GM21528 (cell line): ENCODE measurements at regions not wholly inside any gene's neighbourhood (a gene's known extent, or its start where the extent isn't known, plus 50 kb on each side); places are given as distances from the start of the nearest gene placed in this dataset.
"Not testable (repeated sequence)": the region's sequence is repeated elsewhere in the genome, so short reads cannot be mapped to it uniquely, and the experiment has no call there.

Experiments used
- ATAC-seq: cut with Tn5 transposase; IDR thresholded peaks from one replicate; pipeline ENCODE4 v1.9.1; 2021; ENCODE audit warnings: mild to moderate bottlenecking, moderate library complexity; ENCODE audit not compliant: unreplicated experiment, low FRiP score

DNA sequence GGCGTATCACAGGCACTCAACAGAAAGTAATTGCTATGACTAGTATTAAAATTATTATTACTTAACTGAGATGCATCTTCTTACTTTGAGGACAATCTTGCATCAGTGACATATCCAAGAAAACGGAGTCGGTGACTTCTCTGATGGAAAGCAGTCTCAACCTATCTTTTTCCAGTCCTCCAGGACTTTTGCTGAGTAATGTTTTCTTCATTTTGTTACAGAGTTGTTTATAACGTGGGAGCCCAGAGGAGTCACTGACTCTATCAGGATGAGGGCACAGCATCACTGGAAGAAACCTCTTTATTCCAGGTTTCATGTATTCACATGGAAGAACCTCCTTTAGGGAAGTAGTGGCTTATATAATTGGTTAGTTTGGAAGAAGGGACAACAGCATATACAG is 51.5 kb upstream of the MELK start:
- ATAC-seq: no peak

DNA sequence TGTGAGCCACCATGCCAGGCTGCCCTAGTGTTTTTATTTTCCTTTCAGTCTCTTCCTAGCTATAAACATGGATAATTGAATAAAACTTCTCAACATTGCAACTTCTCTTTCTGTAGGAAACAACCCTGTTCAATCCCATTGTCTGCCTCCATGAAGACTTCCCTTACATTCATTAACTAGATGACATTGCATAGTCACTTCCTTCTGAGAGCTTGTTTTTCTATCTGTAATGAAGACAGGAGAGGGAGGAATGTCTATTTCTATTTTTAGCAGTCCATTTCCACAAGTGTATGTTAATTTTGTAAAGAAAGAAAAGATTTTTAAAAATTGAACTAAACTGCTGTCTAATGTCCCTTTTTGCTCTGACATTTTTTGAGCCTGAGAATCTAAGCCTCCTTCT is 55.6 kb upstream of the MELK start:
- ATAC-seq: no peak

- ATAC-seq: no peak
Observed at GRCh38 chr9:36504156-36504555, 68.5 kb upstream of the MELK start.

DNA sequence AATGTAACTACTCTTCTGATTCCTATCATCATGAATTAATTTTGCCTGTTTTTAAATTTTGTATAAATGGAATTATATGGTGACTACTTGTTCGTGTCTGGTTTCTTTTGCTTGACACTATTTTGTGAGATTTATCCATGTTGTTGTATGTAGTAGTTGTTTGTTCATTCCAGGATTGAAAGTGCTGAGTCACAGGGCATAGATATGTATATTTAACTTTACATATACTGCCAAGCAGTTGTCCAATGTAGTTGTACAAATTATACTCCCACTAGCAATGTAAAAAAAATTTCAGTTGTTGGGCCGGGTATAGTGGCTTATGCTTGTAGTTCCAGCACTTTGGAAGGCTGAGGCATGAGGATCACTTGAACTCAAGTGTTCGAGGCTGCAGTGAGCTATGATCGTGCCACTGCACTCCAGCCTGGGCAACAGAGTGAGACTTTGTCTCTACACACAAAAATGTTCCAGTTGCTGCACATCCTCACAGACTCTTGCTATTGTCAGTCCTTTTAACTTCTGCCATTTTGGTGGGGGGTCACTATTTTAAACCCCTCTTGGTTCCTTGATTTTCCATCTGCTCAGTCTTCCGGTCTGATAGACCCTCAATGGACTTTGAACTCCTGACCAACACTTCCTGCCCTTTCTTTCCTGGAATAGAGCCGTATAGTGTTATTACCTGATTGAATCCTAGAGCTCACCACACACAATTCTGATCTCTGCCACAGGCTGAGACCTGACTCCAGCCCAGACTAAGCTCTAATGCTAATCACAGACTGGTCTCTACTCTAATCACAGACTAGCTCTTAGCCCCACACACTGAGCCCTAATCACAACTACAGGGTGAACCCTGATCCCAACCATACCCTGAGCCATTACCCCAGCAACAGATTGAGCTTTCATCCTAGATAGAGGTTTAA is 69.3 kb upstream of the MELK start:
- ATAC-seq: no peak

DNA sequence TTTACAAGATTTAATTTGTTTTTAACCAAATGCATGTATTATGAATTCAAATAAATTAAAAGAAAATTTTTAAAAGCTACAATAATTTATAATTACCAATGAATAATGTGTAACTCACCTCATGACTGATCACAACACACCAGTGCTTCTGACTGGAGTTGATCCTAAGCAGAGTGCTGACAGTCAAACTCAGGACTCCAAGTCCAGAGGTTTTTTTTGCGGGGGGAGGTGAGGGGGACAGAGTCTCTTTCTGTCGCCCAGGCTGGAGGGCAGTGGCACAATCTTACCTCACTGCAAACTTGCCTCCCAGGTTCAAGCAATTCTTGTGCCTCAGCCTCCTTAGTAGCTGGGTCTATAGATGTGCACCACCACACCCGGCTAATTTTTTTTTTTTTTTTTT is 71.0 kb upstream of the MELK start:
- no peak for ATAC-seq

DNA sequence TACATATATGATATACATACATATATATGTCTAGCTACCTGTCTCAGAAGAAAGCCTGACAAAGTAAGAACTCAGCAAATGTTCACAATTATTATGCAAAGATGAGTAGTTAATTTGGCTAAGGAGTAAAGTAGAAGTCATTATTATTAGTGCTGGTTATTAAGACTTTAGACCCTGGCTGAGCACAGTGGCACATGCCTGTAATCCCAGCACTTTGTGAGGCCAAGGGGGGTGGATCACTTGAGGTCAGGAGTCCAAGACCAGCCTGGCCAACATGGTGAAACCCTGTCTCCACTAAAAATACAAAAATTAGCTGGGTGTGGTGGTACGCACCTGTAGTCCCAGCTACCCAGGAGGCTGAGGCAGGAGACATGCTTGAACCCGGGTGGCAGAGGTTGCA is 71.8 kb upstream of the MELK start:
- not testable (repeated sequence) for ATAC-seq

- no peak for ATAC-seq
Observed at GRCh38 chr9:36499174-36499890, 73.4 kb upstream of the MELK start.

DNA sequence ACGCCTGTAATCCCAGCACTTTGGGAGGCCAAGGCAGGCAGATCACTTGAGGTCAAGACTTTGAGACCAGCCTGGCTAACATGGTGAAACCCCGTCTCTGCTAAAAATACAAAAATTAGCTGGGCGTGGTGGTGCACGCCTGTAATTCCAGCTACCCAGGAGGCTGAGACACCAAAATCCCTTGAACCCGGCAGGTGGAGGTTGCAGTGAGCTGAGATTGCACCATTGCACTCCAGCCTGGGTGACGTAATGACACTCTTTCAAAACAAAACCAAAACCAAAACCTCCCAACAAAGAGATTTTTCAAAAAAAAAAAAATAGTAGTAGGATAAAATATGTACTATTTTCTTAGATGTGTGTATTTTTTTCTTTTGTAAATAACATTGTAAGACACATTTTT is 79.1 kb upstream of the MELK start:
- not testable (repeated sequence) for ATAC-seq

DNA sequence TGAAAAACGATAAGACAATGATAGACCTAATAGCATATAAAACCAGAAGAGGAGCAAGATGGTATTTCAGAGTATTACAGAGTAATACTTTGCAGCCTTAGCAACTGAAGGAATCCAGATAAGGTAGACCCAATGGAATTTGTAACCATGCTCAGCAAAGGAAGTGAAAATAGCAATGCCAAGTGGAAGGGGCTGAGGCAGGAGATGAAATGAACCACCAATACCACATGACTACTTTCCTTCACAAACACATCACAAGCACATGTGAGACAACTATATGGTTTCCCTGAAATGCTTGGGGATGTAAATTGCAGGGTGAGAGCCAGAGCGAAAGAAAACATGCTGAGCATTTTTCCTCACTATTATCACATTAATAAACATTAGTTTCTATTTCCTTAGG is 79.8 kb upstream of the MELK start:
- ATAC-seq: no peak

DNA sequence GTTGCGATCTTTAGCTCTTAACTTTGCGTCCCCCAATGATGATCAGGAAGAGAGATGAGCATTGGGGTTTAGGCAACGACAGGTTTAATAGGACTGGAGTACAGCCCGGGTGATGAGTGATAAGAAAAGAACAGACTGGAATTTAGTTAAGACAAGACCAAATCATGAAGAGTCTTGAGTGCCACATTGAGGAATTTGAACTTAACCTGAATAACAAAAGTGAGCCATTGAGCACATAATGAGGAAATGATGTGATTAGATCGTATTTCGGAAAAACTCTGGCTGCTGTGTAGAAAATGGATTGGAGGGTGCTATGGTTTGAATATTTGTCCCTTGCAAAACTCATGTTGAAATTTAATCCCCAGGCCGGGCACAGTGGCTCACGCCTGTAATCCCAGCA is 83.2 kb upstream of the MELK start:
- ATAC-seq: no peak

DNA sequence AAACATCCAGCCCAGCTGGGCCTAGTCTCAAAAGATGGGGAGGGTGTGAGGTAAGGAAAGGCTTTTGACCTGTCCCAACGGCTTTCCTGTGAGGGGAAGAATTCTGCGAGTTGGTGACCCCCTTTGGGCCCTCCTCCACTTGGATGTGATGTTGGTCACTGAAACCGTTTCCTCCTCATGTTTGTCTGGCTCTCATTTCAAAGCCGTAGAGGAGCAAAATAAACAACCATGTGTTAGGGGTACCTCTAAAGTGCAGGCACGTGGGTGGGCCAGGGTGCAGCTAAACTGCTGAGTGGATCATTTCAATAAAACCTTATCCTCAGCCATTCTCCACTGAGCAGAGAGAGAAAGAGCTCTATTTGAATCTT is 84.3 kb upstream of the MELK start:
- ATAC-seq: no peak

GRCh38 chr9:36487482-36488388 is 85.0 kb upstream of the MELK start:
- peak; percentile 85 for ATAC-seq

- ATAC-seq: peak; percentile 56
Observed at GRCh38 chr9:36486933-36487481, 85.7 kb upstream of the MELK start.

DNA sequence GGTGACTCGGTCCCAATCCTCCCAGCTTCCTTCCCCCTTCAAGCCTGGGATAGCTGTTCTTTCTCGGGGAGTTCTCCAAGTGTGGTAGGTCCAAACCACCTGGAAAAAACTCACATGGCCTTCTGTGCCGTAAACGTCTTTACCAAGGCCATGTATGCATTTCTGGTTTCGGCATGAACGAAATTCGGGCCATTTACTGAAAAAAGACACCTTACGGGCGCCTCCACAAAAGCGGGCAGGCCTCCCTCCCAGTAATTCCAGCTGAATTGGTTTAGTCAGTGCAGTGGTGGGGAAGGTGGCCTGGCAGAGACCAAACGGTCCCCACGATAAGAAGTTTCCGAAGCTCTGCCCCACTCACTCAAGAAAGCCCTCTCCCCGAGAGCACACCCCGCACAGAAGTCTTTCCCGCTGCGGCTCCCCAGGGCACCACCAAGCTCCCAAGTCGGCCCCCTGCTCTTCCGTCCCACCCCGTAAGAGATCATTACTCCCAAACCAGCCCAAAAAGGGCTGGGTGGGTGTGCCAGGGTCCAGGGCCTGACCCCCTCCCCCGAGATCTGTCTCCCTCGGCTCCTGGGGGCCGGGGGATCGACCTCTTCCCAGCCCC is 86.3 kb upstream of the MELK start:
- ATAC-seq: peak; percentile 7

- no peak for ATAC-seq
Observed at GRCh38 chr9:36485647-36486328, 85.7 kb upstream of the RNF38 start.

DNA sequence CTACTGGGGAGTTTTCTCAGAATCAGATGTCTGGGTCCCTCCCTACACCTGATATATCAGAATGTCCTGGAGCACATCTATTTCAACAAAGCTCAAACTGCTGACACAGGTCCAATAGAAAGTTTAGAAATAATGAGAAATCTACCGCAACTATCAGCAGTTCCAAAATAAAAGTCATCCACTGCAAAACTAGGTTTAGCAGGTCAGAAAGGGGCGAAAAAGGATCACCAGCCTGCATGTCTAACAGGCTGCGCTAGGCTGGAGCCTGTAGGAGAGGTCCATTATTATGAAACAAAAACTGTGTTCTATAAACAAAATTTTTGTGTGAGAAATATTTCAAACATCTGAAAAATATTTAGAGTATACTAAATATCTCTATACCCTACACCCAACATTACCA is 84.1 kb upstream of the RNF38 start:
- no peak for ATAC-seq

DNA sequence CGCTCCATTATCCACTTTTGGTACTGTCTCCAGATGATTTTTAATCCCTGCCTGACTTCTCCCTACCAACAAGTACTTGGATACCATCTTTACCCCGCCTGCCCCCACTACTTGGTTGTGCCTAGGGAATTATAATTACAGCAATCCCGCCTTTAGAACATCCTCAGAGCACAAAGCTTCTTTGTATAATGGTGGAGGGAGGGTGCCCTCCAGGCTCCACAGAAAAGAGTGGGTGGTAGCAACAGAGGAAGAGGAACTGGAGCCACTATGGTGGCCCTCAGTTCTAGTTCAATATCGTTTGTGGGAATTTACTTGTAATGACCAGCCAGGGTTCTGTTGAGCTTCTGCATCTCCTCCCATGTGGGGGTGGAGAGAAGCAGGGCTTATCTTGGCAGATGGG is 79.0 kb upstream of the RNF38 start:
- ATAC-seq: no peak

GRCh38 chr9:36471359-36471758 is 71.3 kb upstream of the RNF38 start:
- no peak for ATAC-seq

DNA sequence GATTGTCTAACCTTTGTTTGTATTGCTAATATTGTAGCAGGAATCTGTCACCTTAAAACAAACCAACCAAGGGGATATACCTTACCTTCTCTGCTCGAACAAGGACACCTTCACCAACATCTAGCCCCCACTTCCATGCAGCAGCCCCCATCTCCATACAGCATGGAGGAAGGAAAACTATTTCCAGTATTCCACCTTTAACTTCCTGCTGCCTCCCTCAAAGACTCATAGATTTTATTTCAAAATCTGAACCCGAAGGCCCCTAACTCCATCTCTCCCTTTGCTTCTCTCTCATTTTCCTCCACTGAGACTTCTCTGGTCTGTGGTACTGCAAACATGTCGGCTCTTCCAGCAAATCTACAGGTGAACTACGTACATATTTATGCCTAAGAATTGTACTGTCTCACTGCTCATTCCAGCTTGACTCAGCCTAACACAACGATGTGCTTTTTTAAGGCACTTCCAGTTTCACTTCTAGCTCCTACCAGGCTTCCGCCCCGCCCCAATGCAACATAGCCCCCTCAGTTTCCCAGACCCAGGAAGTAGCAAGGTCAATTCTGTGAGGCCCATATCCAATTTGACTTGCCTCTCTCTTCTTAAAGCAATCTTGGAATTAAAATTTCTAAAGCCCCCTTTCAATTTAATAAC is 70.7 kb upstream of the RNF38 start:
- peak; percentile 87 for ATAC-seq
